ENCODE measurements at regions not wholly inside any gene's neighbourhood (a gene's known extent, or its start where the extent isn't known, plus 50 kb on each side); places are given as distances from the start of the nearest gene placed in this dataset.

DNA sequence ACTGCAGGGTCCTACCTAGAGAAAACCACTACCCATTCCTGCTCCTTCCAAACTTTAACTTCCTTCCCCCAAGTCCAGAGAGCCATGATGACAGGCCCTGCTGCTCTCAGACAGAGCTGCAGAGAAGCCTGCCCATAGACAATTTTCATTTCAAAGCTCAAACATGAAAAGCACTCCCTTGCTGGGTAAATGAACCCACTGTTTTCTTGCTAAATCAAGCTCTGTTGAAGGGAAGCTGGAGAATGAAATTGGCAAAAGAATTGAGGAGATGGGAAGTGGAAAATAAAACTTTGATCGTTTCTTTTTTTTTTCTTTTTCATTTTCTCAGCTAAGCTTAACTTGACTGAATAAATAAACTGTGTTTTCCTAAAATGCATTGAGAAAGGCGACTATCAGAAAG is 331.1 kb upstream of the CPEB2 start:
- Histone ChIP-seq H2BK12ac (ENCODE audit: low read depth, low read length) (no peak overlapping the region), H2BK120ac (replicated peaks; ENCODE audit: low read depth, low read length) (no peak overlapping the region), H2AK5ac (ENCODE audit: low read depth, low read length) (no peak overlapping the region), H2BK15ac (ENCODE audit: low read length) (no peak overlapping the region), H3K4me2 (ENCODE audit: insufficient read depth in 1 of 2, low read depth in 2 of 2, low read length in 2 of 2) (no peak overlapping the region), H3K14ac (ENCODE audit: insufficient read length) (no peak overlapping the region), H3K23me2 (ENCODE audit: low read depth, low read length) (no peaks in the 10 kb centered on the region), H3K4ac (replicated peaks; ENCODE audit: insufficient read length, low read depth, low read length) (no peak overlapping the region), H2BK5ac (ENCODE audit: low read depth, low read length) (no peak overlapping the region), H3K36me3 (ENCODE audit: control insufficient read depth in 2 of 4, insufficient read depth in 4 of 4, low read length in 3 of 4) (no peaks in the 10 kb centered on the region), H2BK20ac (ENCODE audit: low read length) (no peak overlapping the region), H3K27me3 (replicated peaks in 1 of 4; ENCODE audit: control insufficient read depth in 3 of 4, extremely low read depth in 1 of 4, insufficient read depth in 3 of 4, low read length in 3 of 4) (no peaks in the 10 kb centered on the region), H3K79me1 (ENCODE audit: low read depth, low read length) (no peaks in the 10 kb centered on the region), H4K5ac (ENCODE audit: insufficient read length, low read depth, low read length) (no peak overlapping the region), H4K91ac (replicated peaks; ENCODE audit: insufficient read length, low read length) (no peak overlapping the region), H3K79me2 (ENCODE audit: control insufficient read depth in 1 of 2, insufficient read depth in 2 of 2, low read length in 2 of 2) (no peaks in the 10 kb centered on the region), H3K23ac (ENCODE audit: insufficient read length) (no peak overlapping the region), H3K9ac (replicated peaks in 1 of 4; ENCODE audit: extremely low read depth in 1 of 4, low read depth in 3 of 4, low read length in 3 of 4) (no peak overlapping the region), H3K9me3 (ENCODE audit: insufficient read depth in 2 of 2, low read depth in 1 of 2, low read length in 1 of 2) (peaks cover 7 to 8% of the 10 kb centered on the region in 2 experiments; a peak in 3 of 4 replicates), H3K4me3 (ENCODE audit: extremely low read depth in 1 of 4, insufficient read depth in 2 of 4, low read depth in 3 of 4, low read length in 4 of 4) (no peak overlapping the region), H4K8ac (ENCODE audit: extremely low read depth, insufficient read depth, low read length) (no peak overlapping the region), H4K20me1 (replicated peaks in 1 of 2; ENCODE audit: control insufficient read depth in 1 of 2, insufficient read depth in 2 of 2, low read length in 2 of 2) (no peaks in the 10 kb centered on the region), H3K56ac (replicated peaks; ENCODE audit: insufficient read length, low read depth, low read length) (no peak overlapping the region), H3K27ac (ENCODE audit: low read depth, low read length) (no peak overlapping the region), H3K18ac (ENCODE audit: extremely low read depth, low read length) (no peak overlapping the region), H2AFZ (ENCODE audit: low read length) (no peak overlapping the region), H3K4me1 (replicated peaks in 1 of 4; ENCODE audit: control insufficient read depth in 3 of 4, insufficient read depth in 4 of 4, low read length in 3 of 4) (no peaks in the 10 kb centered on the region; a peak in 1 of 7 replicates)
- no peak for DNase-seq (ENCODE audit: low read depth in 1 of 2, low spot score in 2 of 2)
- no peak for FAIRE-seq
- WGBS, 2 experiments (ENCODE audit: extremely low coverage in 1 of 2, insufficient coverage in 1 of 2, insufficient read length in 1 of 2, insufficient replicate concordance in 2 of 2, low coverage in 1 of 2, low lambda C conversion rate in 2 of 2, missing lambda C conversion rate in 1 of 2), result 92% methylated on average over 2 of the region's 2 CpGs; no CpG with 5 or more reads in 1 of the 2 experiments
- POLR2A ChIA-PET (ENCODE audit: partially characterized antibody), result no interaction called here
- CTCF ChIA-PET (ENCODE audit: partially characterized antibody), result interaction anchor here (0.8 kb wide), 1 partner anchor 564 kb away, joined by 3 read pairs; no protein-coding TSS in a partner anchor
- TF ChIP-seq CBX5 (IDR thresholded peaks at IDR 0.05; ENCODE audit: low read depth, low read length), result no peak
- TF ChIP-seq POLR2A (IDR thresholded peaks at IDR 0.05; ENCODE audit: control extremely low read depth in 1 of 2, low read depth in 2 of 2, low read length in 2 of 2), result no peak
- no peak for TF ChIP-seq ZNF274 (IDR thresholded peaks at IDR 0.05; ENCODE audit: borderline replicate concordance, extremely low read depth, low read length)
- no peak for TF ChIP-seq YY1 (IDR thresholded peaks at IDR 0.05; ENCODE audit: low read depth, low read length)
- TF ChIP-seq EZH2 (IDR thresholded peaks at IDR 0.05; ENCODE audit: low read depth, low read length, severe bottlenecking), result no peak
- TF ChIP-seq CEBPB (IDR thresholded peaks at IDR 0.05; ENCODE audit: low read depth, low read length), result no peak
- TF ChIP-seq SAP30 (IDR thresholded peaks at IDR 0.05; ENCODE audit: insufficient read depth, insufficient replicate concordance, low read length), result no peak
- TF ChIP-seq TCF12 (IDR thresholded peaks at IDR 0.05; ENCODE audit: low read depth, low read length), result no peak
- no peak for TF ChIP-seq KDM5A (IDR thresholded peaks at IDR 0.05; ENCODE audit: low read length)
- no peak for TF ChIP-seq RNF2 (IDR thresholded peaks at IDR 0.05; ENCODE audit: borderline replicate concordance, low read depth, low read length, missing control alignments, poor library complexity, severe bottlenecking)
- no peak for TF ChIP-seq HDAC2 (IDR thresholded peaks at IDR 0.05; ENCODE audit: borderline replicate concordance in 1 of 2, low read depth in 2 of 2, low read length in 2 of 2)
- no peak for TF ChIP-seq TAF7 (optimal IDR thresholded peaks at IDR 0.05; ENCODE audit: borderline replicate concordance, low read depth, low read length)
- TF ChIP-seq POU5F1 (IDR thresholded peaks at IDR 0.05; ENCODE audit: low read depth, low read length), result no peak
- TF ChIP-seq BCL11A (IDR thresholded peaks at IDR 0.05; ENCODE audit: low read depth in 2 of 2, low read length in 2 of 2), result no peak
- no peak for TF ChIP-seq TEAD4 (IDR thresholded peaks at IDR 0.05; ENCODE audit: low read depth, low read length)

Measured in H1 (cell line).